HG03045 (cell line): ENCODE measurements at regions not wholly inside any gene's neighbourhood (a gene's known extent, or its start where the extent isn't known, plus 50 kb on each side); places are given as distances from the start of the nearest gene placed in this dataset.
"Not testable (repeated sequence)": the region's sequence is repeated elsewhere in the genome, so short reads cannot be mapped to it uniquely, and the experiment has no call there.

Experiments used
- ATAC-seq: cut with Tn5 transposase; IDR thresholded peaks from one replicate; pipeline ENCODE4 v1.9.1; 2021; ENCODE audit warnings: mild to moderate bottlenecking, moderate library complexity; ENCODE audit not compliant: unreplicated experiment

DNA sequence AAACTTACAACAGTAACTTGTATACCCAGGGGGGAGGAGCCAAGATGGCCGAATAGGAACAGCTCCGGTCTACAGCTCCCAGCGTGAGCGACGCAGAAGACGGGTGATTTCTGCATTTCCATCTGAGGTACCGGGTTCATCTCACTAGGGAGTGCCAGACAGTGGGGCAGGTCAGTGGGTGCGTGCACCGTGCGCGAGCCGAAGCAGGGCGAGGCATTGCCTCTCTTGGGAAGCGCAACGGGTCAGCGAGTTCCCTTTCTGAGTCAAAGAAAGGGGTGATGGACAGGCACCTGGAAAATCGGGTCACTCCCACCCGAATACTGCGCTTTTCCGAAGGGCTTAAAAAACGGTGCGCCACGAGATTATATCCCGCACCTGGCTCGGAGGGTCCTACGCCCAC lies 278.8 kb downstream of the FAM47B start:
- not testable (repeated sequence) for ATAC-seq

DNA sequence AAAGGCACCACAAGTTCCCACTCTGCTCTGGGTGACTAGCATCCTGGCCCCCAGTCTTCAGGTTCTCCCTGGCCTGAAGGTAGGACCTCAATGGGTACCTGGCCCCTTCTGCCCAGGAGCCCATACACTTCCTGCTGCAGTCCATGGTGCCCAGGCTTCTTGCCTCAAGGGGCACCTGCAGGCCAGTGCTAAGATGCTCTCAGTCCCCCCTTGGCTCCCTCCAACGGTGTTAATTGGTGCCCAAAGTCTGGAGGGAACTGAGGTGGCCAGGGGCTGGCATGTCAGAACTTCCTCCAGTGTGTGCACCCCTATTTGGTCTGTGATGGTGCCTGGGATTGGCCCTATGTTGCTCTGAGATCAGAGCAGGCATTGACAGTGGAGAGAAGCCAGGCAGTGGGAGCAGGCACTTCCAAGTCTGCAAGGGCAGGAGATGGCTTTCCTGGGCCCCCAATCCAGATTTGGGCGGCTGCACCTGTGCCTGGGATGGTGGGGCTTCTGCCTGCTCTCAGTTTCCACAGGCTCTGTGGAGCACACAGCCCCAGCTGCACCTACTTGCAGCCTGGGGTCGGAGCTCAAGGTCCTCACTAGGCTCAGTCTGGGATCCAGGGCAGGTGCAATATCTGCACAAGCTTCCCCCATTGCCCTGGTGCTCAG lies 301.6 kb downstream of the FAM47B start:
- no peak for ATAC-seq

DNA sequence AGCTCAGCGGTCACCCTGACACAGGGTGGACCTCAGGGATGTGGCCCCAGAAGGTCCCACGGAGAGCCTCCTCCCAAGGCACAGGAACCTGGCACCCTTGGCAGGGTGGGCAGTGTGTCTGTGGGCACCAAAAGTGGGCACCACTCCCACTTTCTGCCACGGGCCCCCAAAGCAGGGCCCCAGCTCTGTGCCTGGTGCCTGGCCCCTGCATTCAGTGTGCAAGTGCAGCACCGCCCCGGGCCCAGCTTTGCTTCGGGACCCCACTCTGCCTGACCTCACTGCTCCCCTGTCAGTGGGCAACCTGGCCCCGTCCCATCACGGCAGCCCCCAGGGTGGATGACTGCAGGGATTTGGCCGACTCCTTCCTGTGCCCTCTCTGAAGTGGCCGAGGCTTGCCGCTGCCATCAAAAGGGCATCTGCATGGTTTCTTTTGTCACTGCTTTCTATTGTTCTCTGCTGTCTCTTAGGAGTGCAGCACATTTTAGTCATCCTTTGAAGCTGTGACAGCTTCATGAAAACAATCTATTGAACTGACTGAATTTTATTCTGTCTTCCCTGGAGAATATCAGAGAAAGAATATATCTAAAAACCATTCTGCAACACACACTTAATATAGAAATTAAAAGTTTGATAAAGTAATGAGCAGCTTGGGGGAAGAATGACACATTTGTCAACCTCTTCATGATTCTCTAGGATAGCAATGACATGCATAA lies 302.4 kb downstream of the FAM47B start:
- no peak for ATAC-seq

DNA sequence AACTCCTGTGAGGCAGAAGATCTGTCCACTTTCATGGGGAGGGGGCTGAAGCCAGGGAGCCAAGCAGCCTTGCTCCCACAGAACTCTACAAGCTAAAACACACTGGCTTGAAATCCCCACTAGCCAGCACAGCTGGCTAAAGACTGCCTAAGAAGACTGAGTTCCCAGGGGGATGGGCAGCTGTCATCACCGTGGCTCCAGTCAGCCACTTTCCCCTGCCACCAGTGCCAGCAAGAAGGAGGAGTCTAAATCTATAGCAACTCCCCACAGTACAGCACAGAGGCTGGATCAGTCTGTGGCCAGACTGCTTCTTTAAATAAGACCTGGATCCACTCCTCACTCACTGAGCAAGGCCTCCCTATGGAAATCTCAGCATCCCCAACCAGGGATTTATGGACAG lies 308.6 kb downstream of the FAM47B start:
- no peak for ATAC-seq

DNA sequence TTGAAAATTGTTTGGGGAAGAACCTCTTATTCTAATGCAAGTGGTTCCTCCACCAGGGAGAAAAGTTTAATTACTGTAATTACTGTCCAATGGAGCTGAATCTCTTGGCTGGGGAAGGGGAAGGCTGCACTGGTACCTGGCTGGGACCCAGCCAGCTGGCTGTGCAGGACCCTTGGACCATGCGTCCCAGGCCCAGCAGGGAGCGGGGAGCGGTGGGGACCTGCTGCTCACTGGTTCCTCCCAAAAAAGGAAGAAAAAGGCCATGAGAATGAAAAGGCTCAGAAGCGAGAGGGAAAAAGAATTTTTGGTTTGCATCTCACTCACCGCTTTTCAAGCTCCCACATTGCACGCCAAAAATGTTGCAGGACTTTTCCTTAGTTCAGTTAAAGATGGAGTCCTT lies 333.5 kb downstream of the FAM47B start:
- no peak for ATAC-seq

DNA sequence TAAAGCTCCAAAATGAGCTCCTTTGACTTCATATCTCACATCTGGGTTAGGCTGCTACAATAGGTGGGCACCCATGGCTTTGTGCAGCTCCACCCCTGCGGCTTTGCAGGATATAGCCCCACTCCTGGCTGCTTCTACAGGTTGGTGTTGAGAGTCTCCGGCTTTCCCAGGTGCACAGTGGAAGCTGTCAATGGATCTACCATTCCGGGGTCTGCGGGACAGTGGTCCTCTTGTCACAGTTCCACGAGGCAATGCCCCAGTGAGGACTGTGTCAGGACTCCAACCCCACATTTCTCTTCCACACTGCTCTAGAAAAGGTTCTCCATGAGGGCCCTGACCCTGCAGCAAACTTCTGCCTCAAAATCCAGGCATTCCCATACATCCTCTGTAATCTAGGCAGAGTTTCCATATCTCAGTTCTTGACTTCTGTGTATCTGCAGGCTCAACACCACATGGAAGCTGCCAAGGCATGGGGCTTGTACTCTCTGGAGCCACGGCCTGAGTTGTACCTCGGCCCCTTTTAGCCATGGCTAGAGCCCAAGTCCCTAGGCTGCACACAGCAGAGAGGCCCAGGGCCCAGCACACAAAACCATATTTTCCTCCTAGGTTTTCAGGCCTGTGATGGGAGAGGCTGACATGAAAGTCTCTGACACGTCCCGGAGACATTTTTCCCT lies 342.8 kb downstream of the FAM47B start:
- no peak for ATAC-seq

DNA sequence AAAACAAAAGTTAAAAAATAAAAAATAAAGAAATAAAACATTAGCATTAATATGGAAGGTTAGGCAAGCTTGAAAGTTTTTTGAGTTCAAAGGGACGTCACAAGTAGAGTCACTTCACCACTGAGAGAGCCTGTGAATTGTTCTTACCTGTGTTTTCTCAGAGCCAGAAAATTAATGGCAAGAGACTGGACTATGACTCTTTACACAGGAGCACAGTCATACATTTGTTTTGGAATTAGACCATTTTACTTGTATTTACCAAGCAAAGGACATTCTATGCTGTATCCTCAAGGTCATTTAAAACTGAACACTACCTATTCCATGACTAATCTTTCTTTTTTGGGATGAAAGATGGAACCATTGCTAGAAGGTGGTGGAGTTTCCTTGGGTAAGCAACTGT lies 346.1 kb downstream of the FAM47B start:
- no peak for ATAC-seq

DNA sequence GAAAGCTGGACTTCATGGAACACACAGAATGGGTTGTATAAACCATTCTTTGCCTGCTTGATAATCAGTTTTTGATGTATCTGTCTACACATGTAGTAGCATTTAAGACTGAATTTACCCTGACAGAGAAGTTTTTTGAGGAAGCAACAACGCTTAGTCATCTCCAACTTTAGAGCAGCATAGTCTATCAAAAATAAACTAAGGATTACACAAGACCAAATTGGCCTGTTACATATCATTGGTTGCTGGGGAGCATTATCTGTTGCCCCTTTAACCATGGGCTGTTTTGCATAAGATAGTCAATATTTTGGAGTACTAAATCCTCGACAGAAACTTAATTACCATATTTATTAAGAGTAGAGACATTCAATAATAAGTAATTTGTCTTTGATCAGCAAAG lies 347.4 kb downstream of the FAM47B start:
- ATAC-seq: no peak

DNA sequence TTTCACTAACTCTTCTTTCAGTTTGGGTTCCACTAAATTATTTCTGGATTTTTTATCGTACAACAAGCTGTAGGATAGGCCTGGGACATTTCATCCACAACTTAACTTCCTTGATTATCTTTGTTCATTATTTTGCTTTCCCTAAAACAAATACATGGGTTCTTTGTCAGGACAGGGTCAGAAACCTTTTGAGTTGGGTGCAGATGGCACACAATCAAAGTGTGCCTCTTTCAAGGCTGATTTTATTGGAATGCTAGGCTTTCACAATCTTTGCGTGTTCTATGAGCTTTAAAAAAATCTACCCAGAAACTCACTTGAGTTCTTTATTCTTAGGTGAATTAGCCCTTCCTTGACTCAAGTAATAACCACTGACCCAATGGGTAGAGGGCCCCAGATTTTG lies 348.4 kb downstream of the FAM47B start:
- no peak for ATAC-seq

DNA sequence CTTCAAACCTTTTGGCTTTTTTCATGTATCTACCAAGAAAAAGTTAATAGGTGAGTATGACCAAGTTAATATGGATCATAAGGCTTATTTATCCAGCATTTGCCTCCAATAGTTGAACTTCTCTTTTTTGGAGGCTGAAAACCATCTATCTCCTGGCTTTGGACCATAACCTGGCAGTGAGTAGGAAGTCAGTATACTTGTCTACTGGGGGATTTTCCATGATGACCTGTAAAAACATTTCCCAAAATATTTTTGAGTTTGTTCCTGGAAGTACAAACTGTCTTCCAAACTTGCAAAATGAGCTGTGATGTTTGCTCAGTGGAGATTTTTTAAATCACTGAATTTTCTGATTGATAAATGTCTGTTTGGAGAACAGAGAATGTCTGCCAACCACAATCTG lies 349.9 kb downstream of the FAM47B start:
- ATAC-seq: no peak

DNA sequence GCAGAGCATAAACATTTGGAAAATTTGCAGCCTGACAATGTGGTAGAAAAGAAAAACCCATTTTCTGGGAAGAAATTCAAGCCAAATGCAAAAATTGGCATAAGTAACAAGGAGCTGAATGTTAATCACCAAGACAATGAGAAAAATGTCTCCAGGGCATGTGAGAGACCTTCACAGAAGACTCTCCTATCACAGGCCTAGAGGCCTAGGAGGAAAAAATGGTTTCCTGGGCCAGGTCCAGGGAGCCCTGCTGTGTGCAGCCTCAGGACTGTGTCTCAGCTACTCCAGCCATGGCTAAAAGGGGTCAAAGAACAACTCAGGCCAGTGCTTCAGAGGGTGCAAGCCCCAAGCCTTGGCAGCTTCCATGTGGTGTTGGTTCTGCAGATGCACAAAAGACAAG lies 362.4 kb downstream of the FAM47B start:
- ATAC-seq: not testable (repeated sequence)

DNA sequence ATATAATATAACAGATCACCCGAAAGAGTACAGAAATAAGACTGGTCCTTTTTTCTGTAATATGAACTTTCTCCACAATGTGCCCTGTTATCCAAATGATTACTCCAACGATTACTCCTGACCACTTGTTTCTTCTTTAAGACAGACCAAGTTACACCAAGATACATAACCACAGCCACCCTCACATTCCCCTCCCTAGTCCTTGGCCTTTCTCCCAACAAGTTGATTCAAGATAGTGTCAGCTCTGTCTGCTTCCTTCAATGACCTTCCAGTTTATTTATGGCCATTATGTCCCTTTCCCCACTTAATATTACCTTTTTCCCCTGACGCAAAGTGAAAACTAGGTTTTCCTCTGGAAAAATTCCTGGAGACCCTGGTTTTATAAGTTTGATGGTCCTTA lies 397.2 kb downstream of the FAM47B start:
- no peak for ATAC-seq

DNA sequence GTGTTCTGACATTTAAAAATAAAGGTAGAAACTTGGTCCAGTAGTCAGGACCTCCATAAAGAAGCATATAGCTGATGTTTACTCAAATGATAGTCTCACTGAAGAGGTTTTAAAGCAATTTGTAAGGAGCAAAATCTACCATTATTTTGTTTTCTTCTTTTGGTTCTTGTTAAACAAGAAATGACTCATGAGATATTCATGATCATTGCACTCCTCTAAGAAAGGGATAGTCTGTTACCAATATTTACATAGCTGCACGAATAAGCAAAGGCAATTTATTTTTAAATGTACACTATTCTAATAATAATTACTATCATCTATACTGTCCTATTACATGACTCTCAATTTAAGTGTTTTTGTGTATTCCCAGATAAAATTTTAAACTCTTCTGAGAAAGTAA lies 397.9 kb downstream of the FAM47B start:
- ATAC-seq: no peak

DNA sequence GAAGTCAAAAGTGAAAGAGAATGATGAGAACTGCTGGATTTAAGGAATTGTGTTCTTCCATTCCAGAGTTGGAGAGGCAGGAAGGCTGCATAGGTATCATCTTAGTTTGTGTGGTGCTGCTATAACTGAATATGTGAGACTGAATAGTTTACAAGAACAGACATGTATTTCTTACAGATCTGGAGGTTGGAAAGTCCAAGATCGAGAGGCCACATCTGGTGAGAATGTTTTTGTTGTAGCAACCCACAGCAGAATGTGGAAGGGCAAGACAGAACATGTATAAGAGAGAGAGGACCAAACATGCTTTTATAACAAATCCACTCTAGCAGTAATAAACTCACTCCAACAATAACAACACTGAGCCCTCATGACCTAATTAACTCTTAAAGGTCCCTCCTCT lies 408.6 kb downstream of the FAM47B start:
- ATAC-seq: no peak

DNA sequence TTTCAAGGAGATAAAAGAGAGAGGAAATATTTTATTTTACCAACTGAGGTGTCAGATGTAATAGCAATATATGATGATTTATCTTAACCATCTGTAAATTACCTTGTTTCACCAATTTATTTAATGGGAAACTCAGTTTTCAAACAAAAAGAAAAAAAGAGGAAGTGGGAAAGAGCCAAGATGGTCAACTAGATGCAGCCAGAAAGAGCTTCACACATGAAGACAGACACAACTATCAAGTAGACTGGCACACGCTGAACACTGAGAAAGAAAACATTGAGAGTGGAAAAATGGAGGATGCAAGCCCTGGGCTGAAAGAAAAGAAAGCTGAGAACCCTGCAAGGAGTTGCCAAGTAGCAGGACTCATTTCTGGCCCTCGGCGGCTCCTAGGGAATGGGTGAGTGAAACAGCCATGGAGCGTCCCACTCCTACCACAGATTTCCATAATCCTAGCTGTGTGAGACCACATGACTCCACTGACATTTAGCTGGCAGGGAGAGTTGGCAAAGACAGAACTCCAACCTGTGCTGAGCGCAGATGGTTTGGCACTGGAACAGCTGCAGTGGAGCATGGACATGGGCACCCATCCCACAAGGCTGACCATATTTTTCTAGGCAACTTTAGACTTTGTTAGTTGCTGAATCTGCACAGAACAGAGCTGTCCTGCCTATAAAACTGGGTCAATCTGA lies 409.3 kb downstream of the FAM47B start:
- ATAC-seq: no peak

DNA sequence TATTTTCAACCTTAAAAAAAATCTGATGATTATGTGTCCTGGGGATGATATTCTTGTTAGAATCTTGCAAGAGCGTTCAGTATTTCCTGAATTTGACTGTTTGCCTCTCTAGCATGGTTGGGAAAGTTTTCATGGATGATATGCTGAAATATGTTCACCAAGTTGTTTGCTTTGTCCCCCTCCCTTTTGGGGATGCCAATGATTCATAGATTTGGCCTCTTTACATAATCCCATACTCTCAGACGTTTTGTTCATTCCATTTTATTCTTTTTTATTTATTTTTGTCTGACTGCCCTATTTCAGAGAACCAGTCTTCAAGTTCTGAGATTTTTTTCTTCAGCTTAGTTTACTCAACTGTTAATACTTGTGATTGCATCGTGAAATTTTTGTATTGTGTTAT lies 415.1 kb downstream of the FAM47B start:
- no peak for ATAC-seq

DNA sequence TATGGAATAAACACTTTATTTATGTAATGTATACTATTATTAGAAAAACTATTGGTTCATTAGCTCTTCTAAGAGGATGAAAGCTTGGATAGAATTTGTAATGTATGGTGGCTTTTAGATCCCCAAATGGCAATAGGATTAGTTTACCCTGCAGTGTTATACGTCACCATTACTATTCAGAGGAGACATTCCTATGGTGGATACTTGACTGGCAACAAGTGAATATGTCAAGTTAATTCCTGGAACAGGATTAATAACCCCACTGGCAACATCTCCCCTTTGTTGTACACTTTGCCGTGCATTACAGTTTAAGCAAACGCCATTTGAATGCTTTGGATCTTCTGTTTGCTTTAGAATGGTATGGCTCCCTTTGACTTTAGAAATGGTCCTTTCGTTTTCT lies 420.3 kb downstream of the FAM47B start:
- no peak for ATAC-seq

DNA sequence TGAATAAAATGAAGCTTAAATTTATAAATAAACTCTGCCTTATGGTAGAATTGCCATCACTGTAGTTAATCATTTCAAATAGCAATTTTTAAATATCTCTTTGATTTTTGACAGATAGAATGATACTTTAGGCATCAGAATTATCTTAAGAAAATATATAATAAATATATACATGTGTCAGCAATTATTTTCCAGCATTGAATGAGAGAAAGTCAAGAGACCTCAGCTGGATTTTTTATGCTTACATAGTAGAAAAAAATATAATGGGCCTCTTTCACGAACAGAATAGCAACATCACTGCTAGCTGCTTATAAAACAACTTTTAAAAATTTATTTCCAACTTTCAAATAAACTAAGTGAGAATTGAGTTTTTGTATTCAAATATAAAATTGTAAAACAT lies 424.0 kb upstream of the MAGEB16 start:
- ATAC-seq: no peak

DNA sequence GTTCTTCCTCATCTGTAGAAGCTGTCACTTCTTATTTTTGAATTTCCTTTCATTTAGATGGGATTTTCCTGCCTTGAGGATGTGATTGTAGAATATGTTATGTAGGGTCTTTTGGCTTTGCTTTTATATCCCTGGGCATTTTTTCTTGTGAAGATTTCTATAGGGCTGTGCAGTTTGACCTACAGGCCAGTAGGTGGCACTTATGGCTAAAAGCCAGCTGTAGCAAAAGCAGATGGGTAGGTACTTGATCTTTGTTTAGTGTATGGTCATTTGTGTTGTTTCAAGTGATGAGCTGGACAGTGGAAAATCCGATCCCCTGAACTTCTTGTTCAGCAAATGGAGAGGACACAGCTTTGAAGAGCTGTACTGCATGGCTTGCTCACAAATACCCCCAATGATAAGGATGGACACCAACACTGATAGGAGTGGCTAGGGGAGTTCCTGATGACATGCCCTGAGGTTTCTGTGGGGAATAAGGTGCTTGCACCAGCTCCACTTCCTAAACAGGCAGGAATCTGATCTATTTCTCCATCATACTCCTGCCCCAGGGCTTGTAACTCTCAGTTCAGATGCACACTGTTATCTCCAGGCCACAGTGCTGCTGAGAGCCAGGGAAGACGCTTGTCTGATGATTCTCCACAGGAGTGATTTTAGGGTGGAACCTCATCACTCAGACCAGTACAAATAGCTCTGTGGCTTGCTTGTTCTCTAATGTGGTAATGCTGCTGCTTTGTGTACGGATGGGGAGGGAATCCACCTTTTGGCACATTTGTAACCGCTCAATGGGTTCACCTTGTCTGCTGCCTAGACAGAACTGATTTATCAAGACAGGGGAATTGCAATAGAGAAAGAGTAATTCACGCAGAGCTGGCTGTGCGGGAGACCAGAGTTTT lies 417.1 kb upstream of the MAGEB16 start:
- peak; percentile 74 for ATAC-seq

DNA sequence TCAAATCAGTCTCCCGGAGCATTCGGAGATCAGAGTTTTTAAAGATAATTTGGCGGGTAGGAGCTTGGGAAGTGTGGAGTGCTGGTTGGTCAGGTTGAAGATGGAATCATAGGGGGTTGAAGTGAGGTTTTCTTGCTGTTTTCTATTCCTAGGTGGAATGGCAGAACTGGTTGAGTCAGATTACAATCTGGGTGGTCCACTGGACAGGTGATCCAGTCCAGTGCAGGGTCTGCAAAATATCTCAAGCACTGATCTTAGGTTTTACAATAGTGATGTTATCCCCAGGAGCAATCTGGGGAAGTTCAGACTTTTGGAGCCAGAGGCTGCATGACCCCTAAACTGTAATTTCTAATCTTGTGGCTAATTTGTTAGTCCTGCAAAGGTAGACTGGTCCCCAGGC lies 416.4 kb upstream of the MAGEB16 start:
- not testable (repeated sequence) for ATAC-seq

DNA sequence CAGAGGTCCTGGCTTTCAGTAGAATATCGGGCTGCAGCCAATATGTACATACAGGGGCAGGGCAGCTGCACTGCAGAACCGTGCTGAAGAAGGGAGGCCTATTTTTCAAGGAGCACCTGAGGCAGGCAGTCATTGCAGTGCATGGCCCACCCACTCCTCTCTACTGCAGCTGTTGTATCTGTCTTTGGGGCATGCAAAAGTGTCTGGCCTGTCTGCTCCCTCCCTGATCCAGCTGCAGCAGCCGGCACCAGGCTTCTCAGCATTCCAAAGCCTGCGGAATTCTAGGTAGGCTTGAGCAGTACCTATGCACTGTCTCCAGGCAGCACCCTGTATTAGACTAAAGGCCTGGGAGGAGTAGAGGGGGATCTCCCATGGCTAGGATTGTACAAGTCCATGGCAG lies 415.2 kb upstream of the MAGEB16 start:
- ATAC-seq: no peak
